ENCODE measurements at regions not wholly inside any gene's neighbourhood (a gene's known extent, or its start where the extent isn't known, plus 50 kb on each side); places are given as distances from the start of the nearest gene placed in this dataset.

DNA sequence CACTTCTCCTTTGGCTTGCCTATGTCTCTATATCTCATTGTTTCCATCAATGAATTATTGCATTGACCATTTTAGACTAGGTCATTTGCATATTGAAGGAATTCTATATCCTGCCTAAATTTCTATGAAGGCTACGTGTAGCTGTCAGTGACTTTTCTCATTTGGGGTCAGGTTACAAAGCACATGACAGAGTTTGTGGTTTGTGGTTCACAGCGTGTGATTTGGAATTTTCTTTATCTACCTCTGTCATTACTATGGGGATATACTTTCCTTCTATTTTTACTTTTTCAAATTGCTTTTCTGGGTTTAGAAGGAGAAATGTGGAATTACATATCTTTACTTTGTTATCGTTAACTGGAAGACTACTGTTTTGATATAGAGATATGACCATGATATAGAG, 317.3 kb upstream of the CFAP20DC start:
- TF ChIP-seq, protein P1, sequence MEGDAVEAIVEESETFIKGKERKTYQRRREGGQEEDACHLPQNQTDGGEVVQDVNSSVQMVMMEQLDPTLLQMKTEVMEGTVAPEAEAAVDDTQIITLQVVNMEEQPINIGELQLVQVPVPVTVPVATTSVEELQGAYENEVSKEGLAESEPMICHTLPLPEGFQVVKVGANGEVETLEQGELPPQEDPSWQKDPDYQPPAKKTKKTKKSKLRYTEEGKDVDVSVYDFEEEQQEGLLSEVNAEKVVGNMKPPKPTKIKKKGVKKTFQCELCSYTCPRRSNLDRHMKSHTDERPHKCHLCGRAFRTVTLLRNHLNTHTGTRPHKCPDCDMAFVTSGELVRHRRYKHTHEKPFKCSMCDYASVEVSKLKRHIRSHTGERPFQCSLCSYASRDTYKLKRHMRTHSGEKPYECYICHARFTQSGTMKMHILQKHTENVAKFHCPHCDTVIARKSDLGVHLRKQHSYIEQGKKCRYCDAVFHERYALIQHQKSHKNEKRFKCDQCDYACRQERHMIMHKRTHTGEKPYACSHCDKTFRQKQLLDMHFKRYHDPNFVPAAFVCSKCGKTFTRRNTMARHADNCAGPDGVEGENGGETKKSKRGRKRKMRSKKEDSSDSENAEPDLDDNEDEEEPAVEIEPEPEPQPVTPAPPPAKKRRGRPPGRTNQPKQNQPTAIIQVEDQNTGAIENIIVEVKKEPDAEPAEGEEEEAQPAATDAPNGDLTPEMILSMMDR (IDR thresholded peaks at IDR 0.05; ENCODE audit: poor library complexity): no peak
- no peak for TF ChIP-seq EZH2phosphoT487 (IDR thresholded peaks at IDR 0.05; ENCODE audit: low read depth, severe bottlenecking, unreplicated experiment)
- TF ChIP-seq EZH2 (IDR thresholded peaks at IDR 0.05; ENCODE audit: borderline replicate concordance): no peak

Data from hepatocyte (in vitro differentiated cells).